HG02759 (cell line): ENCODE measurements at regions not wholly inside any gene's neighbourhood (a gene's known extent, or its start where the extent isn't known, plus 50 kb on each side); places are given as distances from the start of the nearest gene placed in this dataset.

ENCODE experiments used
- ATAC-seq: cut with Tn5 transposase; IDR thresholded peaks from one replicate; pipeline ENCODE4 v1.9.1; 2021; ENCODE audit warnings: mild to moderate bottlenecking, moderate library complexity; ENCODE audit not compliant: unreplicated experiment

DNA sequence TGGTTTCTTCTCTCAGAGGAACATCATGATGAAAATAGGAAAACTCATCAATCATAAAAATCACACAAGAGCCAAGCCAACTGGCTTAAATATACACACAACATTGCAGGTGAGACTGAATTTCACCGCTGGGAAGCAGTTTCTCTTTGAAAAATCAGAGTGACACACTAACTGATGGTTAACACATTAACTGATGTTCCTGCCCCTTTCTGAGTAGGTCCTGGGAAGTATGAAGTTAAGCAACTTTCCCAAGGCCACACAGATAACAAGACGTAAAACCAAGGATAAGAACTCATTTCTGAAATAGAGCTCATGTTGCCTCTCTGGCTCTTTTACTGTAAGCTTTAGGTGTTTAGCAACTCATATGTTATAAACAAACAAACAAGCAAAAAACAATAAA, 813.7 kb upstream of the HS3ST1 start:
- no peak for ATAC-seq

DNA sequence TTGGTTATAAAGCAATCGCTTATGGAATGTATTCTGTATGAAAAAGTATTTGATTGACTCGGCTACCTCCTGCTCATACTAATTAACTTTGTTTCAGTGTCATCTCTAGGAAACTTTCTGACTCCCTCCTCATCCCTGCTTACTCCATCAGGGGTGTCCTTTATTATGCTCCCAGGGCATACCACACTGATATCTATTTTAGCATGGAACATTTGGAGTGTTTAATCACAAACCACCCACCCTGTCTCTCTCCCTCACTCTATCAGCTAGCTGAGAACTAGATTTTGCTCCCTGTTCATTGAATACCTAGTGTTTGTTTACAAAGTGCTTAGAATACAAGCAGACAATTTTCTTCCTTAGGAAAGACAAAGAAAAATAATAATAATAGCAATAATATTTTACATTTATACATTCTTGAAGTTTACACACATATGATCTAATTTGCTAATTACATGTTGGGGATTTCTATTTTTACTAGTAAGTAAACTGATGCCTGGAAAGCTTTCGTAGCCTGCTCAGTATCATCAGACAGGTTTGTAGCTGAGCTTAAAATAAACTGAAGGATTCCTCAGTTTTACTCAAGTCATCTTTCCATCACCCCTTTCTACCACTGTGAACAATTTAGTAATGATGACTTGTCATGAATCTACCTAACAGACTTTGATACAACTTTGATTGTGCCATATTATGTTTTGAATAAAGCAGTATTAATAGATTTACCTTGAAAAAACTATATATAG, 811.4 kb upstream of the HS3ST1 start:
- ATAC-seq: no peak

DNA sequence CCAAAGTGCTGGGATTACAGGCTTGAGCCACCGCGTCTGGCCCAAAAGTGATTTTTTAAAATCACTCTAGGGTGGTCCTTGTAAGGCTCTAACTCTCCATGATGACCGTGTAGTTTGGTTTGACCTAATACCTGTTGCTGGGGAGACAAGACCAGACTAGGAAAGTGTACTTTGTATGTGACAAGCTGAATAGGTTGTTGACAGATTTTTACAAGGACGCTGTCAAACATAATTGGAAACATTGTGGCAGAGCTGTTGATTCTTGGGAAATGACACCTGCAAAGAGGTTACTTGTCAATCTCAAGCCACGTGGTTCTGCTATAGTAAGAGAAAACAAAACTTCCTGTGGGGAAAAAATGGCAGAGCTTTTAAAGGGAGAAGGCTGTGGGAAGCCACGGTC, 802.4 kb upstream of the HS3ST1 start:
- ATAC-seq: no peak

- ATAC-seq: no peak
Observed at GRCh38 chr4:12221031-12221430, 792.3 kb upstream of the HS3ST1 start.

DNA sequence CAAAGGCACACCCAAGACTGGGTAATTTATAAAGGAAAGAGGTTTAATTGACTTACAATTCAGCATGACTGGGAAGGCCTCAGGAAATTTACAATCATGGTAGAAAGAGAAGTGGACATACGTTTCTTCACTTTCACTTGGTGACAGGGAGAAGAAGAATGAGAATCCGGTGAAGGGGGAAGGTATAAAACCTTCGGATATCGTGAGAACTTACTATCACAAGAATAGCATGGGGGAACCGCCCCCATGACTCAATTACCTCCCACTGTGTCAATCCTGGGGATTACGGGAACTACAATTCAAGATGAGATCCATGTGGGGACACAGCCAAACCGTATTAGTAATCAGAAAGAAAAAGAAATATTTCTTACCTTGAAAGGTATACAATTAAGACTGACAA, 782.9 kb upstream of the HS3ST1 start:
- no peak for ATAC-seq

- ATAC-seq: no peak
Observed at GRCh38 chr4:12207396-12207795, 778.7 kb upstream of the HS3ST1 start.

DNA sequence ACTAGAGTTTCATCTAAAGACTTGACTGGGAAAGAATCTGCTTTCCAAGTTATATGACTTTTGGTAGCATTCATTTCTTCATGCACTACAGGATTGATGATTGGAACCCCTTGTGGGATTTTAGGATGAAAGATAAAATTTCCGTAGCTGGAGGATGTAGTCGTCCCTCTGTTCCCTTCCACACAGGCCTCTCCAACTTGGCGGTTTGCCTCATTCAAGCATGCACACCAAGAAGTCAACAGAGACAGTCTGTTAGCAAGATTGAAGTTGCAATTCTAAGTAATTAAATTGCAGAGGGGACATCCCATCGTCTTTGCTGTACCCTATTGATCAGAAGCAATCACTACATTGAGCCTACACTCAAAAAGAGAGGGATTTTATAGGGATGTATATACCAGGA, 777.4 kb upstream of the HS3ST1 start:
- ATAC-seq: no peak

GRCh38 chr4:12203945-12204344, 775.3 kb upstream of the HS3ST1 start:
- no peak for ATAC-seq

GRCh38 chr4:12200226-12200625, 771.5 kb upstream of the HS3ST1 start:
- ATAC-seq: no peak

DNA sequence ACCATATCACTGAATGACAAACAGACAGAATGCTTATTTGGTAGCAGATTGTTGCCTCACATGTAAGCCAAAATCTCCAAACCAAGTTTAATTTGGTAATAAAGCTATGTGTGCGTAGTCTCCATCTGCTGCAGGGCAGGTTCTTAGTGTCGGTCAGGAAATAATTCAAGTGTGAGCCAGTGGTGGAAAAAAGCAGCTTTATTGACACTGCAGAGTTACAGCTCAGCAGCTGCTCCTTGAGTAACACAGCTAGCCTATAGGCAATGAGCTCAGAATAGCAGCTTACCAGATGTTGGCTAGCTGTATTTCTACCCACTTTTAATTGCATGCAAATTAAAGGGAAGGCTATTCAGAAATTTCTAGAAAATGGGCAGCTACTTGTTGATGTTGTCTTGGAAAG, 757.8 kb upstream of the HS3ST1 start:
- no peak for ATAC-seq

- ATAC-seq: no peak
Observed at GRCh38 chr4:12178614-12179610, 750.2 kb upstream of the HS3ST1 start.

DNA sequence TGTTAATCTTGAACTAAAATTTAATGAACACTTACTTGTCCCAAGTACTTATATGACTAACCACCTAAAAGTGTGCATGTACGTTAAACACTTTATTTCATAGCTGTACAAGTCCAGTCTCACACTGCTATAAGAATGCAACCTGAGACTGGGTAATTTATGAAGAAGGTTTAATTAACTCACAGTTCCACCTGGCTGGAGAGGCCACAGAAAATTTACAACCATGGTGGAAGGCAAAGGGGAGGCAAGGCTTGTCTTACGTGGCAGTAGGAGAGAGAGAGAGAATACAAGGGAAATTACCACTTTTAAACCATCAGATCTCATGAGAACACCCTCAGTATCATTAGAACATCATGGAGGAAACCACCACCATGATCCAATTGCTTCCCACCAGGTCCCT, 748.7 kb upstream of the HS3ST1 start:
- no peak for ATAC-seq

GRCh38 chr4:12173496-12173895, 744.8 kb upstream of the HS3ST1 start:
- no peak for ATAC-seq

GRCh38 chr4:12172198-12172973, 743.7 kb upstream of the HS3ST1 start:
- ATAC-seq: no peak

DNA sequence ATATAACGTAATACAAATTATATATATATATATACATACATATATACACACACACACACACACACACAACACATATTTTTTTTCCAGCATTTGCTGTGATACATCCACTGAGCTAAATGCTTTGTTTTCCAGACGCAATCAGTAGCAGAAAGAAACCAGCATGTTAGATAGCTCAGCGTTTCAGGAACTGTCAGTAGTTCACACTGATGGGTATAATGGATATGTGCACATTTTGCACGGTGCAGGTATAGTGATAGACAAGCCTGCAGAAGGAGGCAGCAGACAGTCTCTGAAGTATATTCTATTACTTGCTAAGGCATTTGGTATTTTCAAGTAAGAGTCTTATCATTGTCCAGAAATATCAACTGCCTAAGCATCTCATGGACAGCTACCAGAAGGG, 741.6 kb upstream of the HS3ST1 start:
- no peak for ATAC-seq

DNA sequence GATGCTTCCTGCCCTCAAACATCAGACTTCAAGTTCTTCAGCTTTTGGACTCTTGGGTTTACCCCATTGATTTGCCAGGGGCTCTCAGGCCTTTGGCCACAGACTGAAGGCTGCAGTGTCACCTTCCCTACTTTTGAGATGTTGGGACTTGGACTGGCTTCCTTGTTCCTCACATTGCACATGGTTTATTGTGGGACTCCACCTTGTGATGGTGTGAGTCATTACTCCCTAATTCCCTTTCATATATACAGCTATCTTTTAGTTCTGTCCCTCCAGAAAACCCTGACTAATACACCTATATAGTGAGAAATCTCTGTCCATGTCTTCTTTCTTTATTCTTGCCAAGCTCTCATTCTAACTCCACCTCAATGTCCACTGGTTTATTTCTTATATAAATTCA, 736.9 kb upstream of the HS3ST1 start:
- no peak for ATAC-seq

DNA sequence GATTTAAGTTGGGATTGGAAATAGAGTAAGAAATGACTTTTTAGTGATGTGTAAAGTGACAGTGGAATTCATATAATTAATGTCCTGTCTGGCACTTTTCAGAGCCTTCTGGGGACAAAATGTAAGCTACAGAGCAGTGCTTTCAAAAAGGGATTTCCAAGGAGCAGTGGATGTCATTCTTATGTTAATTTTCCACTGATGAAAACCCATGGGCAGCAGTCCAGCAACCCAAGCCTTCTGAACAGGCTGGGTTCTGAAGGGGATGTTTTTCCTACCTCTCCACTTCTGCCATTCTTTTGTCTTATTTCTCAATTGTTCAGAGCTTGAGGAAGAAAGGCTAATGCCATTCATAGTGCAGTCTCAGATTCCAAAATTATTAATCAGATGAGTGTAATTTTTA, 717.6 kb upstream of the HS3ST1 start:
- ATAC-seq: no peak

GRCh38 chr4:12145768-12146167, 717.1 kb upstream of the HS3ST1 start:
- ATAC-seq: no peak

DNA sequence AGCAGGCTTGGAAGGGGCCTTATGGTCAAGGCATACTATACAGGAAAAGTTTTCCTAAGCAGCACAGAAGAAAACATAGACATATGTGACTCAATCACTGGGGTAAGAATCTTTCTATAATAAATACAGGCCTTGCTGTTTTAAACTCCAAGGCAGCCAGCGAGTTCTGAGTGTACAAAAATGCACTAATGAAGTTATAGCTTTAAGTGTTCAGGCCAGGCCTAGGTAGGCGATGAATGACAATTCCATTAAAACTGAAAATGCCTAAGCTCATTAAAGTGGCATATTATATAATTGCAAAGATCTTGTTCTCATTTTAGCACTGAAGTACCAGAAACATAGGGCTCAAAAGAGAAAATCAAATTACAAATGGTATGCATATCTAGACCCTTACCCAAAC, 716.4 kb upstream of the HS3ST1 start:
- no peak for ATAC-seq

DNA sequence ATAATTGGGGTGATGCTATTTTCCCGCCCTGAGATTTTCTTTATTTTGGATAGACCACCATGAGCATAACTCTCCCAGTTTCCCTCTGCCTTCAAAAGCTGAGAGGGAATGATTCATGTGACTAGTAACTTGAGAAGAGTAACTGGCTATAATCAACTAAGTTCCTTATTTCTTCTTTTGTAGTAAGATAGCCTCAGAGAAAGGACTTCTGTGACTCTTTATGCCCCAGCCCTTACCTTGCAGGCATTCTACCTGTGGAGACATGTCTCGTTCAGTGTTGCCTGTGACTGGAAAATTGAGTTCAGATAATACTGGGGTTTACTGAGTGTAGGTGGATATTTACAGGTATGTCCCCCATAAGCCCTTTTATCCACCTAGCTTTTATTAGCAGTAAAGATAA, 715.4 kb upstream of the HS3ST1 start:
- ATAC-seq: no peak

- ATAC-seq: no peak
Observed at GRCh38 chr4:12140864-12141263, 712.2 kb upstream of the HS3ST1 start.
